ENCODE measurements at regions not wholly inside any gene's neighbourhood (a gene's known extent, or its start where the extent isn't known, plus 50 kb on each side); places are given as distances from the start of the nearest gene placed in this dataset.

- Mint-ChIP-seq H3K27ac (no peak overlapping the region), H3K27me3 (no peaks in the 10 kb centered on the region), H3K36me3 (no peaks in the 10 kb centered on the region), H3K9me3 (no peaks in the 10 kb centered on the region), H3K4me1 (ENCODE audit: unreplicated experiment) (no peaks in the 10 kb centered on the region), H3K4me3 (no peak overlapping the region)
- TF ChIP-seq CTCF (conservative IDR thresholded peaks at IDR 0.05): no peak
- DNase-seq (ENCODE audit: extremely low spot score, unreplicated experiment): no peak
Measured at GRCh38 chr5:110899566-110900412, 161.0 kb downstream of the SLC25A46 start.

GRCh38 chr5:110900829-110901228 lies 162.0 kb downstream of the SLC25A46 start:
- no peak for TF ChIP-seq CTCF (conservative IDR thresholded peaks at IDR 0.05)
- H3K27me3 Mint-ChIP-seq: no peaks in the 10 kb centered on the region
- no peak for DNase-seq (ENCODE audit: extremely low spot score, unreplicated experiment)

GRCh38 chr5:110903966-110904365 lies 165.2 kb downstream of the SLC25A46 start:
- TF ChIP-seq CTCF (conservative IDR thresholded peaks at IDR 0.05): no peak
- H3K36me3 Mint-ChIP-seq: no peaks in the 10 kb centered on the region
- H3K4me1 Mint-ChIP-seq (ENCODE audit: unreplicated experiment): no peaks in the 10 kb centered on the region
- no peak for DNase-seq (ENCODE audit: extremely low spot score, unreplicated experiment)
- no peak overlapping the region for H3K4me3 Mint-ChIP-seq
- no peak overlapping the region for H3K27ac Mint-ChIP-seq
- H3K27me3 Mint-ChIP-seq: no peaks in the 10 kb centered on the region
- H3K9me3 Mint-ChIP-seq: no peaks in the 10 kb centered on the region

More at GRCh38 chr5:110900829-110901228, 162.0 kb downstream of the SLC25A46 start:
- Mint-ChIP-seq H3K27ac (no peak overlapping the region), H3K4me1 (ENCODE audit: unreplicated experiment) (no peaks in the 10 kb centered on the region), H3K4me3 (no peak overlapping the region), H3K36me3 (no peaks in the 10 kb centered on the region), H3K9me3 (no peaks in the 10 kb centered on the region)

GRCh38 chr5:110908848-110909247 lies 162.7 kb upstream of the TSLP start:
- Mint-ChIP-seq H3K27ac (no peak overlapping the region), H3K4me1 (ENCODE audit: unreplicated experiment) (no peaks in the 10 kb centered on the region), H3K9me3 (no peaks in the 10 kb centered on the region), H3K4me3 (no peak overlapping the region), H3K27me3 (no peaks in the 10 kb centered on the region), H3K36me3 (no peaks in the 10 kb centered on the region)
- TF ChIP-seq CTCF (conservative IDR thresholded peaks at IDR 0.05): no peak
- no peak for DNase-seq (ENCODE audit: extremely low spot score, unreplicated experiment)

- H3K36me3 Mint-ChIP-seq: no peaks in the 10 kb centered on the region
- DNase-seq (ENCODE audit: extremely low spot score, unreplicated experiment): no peak
- H3K4me3 Mint-ChIP-seq: no peak overlapping the region
- no peaks in the 10 kb centered on the region for H3K4me1 Mint-ChIP-seq (ENCODE audit: unreplicated experiment)
- no peaks in the 10 kb centered on the region for H3K9me3 Mint-ChIP-seq
- no peak overlapping the region for H3K27ac Mint-ChIP-seq
- TF ChIP-seq CTCF (conservative IDR thresholded peaks at IDR 0.05): no peak
- H3K27me3 Mint-ChIP-seq: no peaks in the 10 kb centered on the region
Measured at GRCh38 chr5:110909415-110909814, 162.1 kb upstream of the TSLP start.

All from type B pancreatic cell (in vitro differentiated cells).